Stimulated activated CD4-positive, alpha-beta T cell treated with anti-CD3 and anti-CD28 coated beads, Interleukin-1b, Interleukin-23, amount 100 ng/mL, for 4 hours (primary cell): ENCODE measurements at regions not wholly inside any gene's neighbourhood (a gene's known extent, or its start where the extent isn't known, plus 50 kb on each side); places are given as distances from the start of the nearest gene placed in this dataset.
"Not testable (repeated sequence)": the region's sequence is repeated elsewhere in the genome, so short reads cannot be mapped to it uniquely, and the experiment has no call there.

ENCODE experiments used
- DNase-seq, 2 donors: peaks; one replicate each; pipeline ENCODE4 v3.0.0-alpha.2; 2020; ENCODE audit warnings: low read depth in 2 of 2

- no peak for DNase-seq
Observed at GRCh38 chr2:8225798-8226197, 456.1 kb upstream of the ID2 start.

GRCh38 chr2:8229546-8229986 lies 452.3 kb upstream of the ID2 start:
- DNase-seq, result peak in 1 of 2 donors; percentile 22

DNA sequence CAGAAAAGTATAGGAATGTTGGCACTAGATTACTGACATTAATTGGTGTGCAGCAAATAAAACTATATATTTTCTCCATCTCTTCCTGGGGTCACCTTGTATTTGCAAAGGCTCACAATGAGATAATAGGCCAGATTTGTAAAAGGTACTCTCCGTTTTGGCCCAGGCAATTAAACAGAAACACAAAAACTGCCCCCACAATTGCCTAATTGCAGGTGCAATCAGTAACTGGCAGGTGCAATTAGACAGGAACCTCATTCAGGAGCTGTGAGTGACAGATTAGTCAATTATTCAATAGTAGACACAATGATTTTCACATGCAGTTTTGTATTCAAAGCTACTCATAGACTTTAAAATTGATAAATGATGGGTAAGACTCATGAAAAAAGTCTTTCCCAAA lies 451.4 kb upstream of the ID2 start:
- DNase-seq, result no peak

DNA sequence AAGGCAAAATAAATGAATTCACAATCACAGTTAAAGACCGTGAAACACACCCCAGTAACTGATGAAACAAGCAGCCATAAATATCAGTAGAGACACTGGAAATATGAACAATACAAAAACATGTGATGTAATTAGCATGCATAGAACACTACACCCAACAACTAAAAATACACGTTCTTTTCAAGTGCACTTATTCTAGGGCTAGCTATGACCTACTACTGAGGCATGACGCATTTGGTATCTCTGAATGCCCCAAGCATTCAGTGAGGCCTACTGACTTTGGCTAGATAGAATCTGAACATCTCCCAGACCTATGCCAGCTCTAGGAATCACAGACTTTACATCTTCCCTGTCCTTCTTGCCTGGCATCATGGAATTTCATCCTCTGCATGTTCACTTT lies 450.0 kb upstream of the ID2 start:
- no peak for DNase-seq

DNA sequence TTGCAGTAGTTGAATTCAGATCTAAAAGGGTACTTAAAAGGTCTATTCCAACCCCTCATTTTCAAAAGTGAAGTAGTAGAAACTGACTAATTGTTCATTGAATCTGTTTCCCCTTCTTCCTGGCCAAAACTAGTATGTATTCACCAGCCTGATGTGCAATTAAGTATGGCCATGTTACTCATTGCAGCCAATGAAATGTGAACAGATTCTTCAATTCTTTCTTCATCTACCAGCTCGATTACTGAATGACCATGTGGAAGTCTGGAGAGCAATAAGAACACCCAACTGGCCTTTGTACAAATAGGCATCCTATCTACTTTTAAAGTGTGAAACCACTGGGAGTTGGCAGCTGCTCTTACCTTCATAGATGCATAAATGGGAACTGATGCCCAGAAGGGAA lies 449.0 kb upstream of the ID2 start:
- DNase-seq, result no peak

DNA sequence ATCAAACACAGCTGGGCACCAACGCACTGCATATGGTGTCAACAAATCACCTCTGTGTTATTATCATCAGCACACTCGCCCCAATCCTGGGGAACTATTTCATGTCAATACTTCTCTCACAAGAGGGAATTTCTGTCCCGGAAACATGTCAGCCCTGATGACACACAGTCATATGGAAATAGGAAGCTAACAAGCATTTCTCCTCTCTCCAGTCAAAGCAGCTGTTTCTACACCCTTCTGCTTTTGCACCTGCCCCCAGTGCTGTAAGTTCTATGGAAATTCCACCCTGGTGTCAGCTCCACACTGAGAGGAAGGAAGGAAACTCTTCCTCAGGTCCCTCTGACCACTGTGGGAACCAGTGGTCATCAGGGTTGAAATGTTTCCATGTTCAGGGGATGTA lies 447.6 kb upstream of the ID2 start:
- no peak for DNase-seq

DNA sequence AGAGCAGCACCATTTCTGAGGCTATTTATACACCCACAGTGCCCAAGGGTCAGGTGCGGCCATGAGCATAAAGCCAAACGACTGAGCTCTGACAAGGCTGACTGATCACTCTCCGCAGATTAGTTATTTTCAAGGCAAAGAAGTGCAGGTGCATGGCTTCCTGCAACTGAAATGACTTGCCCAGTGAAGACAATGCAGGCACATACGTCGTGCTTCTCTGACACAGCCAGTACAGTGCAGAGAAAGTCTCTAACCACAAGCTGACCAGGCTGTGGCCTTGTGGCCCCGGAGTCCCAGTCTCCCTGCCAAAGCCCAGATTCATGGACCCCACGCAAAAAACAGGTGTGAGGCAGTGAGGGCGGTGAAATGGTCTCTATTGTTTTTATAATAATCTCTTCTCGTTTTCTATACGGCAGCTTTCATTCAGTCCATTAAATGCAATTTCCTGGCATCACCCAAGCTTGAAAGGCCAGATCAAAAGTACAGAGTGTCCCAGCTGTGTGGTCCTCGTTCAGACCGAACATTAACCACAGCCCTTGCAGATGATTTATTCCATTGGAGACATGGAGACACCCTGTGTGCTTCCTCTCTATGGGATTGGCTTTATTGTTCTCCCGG lies 447.0 kb upstream of the ID2 start:
- DNase-seq, result no peak

DNA sequence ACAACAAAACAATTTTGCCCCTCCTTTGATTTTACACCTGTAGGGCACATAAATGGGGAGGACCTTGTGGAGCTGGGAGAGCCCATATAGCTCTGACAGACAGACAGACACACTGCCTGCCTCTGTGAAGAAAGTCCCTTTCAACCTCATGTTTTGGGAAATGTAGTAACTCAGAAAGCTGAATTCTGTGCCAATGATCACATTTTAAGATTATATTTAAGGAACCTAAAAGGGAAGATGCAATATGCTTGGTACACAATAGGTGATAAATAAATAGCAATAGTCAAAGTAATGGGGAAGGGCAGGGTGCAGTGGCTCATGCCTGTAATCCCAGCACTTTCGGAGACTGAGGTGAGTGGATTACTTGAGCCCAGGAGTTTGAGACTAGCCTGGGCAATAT lies 446.4 kb upstream of the ID2 start:
- no peak for DNase-seq

DNA sequence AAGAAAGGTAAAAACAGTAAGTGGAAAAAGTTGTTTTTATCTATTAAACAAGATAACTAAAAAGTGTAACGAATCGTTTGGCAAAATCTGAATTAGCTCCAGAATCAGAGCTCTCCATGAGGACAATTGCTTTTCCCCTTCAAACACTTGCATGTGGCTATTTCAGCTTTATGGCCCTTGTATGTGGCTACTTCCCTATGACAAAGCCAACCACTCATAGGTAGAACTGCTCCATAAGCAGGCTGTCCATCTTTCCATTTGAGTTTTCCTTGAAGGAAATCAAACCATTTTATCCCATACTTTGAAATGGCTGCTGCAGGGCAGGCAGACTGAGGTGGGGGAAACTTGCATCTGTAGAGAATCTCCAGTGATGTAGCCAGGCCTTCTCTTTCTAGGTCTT lies 445.5 kb upstream of the ID2 start:
- DNase-seq, result no peak

GRCh38 chr2:8238521-8239230 lies 443.2 kb upstream of the ID2 start:
- no peak for DNase-seq

DNA sequence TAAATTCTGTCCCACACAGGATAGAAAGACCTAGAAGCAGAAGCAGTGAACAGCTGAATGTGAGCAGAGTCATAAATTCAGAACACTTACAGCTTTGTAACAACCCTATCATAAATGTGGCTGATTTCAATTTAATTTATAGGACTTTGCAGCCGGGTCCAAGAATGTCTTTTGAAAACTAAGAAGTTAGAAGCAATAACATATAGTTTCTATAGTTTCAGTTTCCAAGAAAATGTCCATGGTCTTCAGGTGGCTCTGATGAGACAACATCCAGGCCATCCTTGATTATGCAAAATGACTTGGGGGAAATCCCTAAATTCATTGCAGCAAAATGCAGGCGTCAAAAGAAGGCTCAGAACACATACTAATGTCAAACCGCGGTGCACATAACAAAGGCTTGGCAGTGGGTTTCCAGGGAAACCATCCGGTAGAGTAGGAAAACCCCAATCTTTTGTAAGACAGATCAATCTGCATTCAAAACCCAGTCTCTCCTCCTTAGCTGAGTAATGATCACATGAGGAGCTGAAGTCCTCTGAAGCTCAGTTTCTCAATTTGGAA lies 442.2 kb upstream of the ID2 start:
- DNase-seq, result no peak

- no peak for DNase-seq
Observed at GRCh38 chr2:8241317-8241716, 440.5 kb upstream of the ID2 start.

GRCh38 chr2:8242739-8243138 lies 439.1 kb upstream of the ID2 start:
- DNase-seq, result no peak

DNA sequence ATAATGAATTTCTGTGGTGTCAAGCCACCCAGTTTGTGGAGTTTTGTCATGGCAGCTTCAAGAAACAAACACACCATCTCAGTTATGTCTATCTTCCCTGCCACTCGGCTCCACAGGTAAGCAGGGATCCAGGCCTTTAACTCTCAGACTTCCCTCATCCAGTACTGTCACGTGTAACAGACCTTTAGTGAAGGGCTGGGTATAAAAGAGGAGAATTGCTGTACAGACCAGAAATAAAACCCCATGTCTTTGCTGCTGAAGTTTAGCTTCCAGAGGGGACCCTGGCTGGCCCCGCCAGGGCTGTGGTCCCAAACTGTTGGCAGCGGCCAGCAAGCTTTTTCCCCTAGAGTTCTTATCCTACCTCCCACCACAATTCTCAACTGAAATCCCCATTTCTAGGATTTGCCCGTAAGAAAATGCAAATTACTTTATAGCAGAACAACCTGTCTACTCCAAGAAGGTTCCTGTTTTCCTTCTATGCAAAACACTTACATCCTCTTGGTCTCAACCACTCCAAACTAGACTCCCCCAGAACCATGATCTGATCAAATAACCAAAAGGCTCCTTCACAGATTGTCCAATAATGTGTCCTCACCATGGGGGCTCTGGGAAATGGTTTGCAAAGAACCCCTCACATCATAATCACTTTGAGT lies 438.0 kb upstream of the ID2 start:
- no peak for DNase-seq

DNA sequence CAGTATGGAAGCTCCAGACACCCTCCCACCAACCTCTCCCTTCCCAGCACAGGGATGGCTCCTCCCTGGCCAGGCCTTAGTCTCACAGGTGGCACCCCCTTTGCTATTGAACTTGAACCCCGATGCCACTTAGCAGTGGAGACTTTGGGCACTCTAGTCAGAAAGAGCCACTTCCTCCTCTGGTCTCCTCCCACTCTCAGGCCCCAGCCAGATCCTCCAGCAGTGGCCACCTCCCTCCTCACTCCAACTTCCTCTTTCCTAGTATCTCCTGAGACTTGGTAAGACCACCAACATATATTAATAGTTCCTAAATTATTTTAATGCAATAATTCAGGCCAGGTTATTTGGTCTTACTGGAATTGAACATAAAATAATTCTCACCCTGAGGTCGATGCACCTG lies 437.2 kb upstream of the ID2 start:
- no peak for DNase-seq

DNA sequence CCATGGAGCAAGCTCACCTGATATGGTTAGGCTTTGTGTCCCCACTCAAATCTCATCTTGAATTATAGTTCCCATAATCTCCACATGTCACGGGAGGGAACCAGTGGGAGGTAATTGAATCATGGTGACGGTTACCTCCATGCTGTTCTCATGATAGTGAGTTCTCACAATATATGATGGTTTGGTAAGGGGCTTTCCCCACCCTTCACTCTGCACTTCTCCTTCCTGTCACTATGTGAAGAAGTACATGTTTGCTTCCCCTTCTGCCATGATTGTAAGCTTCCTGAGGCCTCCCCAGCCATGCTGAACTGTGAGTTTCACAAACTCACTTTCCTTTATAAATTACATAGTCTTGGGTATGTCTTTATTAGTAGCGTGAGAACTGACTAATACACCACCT lies 435.7 kb upstream of the ID2 start:
- DNase-seq, result no peak

DNA sequence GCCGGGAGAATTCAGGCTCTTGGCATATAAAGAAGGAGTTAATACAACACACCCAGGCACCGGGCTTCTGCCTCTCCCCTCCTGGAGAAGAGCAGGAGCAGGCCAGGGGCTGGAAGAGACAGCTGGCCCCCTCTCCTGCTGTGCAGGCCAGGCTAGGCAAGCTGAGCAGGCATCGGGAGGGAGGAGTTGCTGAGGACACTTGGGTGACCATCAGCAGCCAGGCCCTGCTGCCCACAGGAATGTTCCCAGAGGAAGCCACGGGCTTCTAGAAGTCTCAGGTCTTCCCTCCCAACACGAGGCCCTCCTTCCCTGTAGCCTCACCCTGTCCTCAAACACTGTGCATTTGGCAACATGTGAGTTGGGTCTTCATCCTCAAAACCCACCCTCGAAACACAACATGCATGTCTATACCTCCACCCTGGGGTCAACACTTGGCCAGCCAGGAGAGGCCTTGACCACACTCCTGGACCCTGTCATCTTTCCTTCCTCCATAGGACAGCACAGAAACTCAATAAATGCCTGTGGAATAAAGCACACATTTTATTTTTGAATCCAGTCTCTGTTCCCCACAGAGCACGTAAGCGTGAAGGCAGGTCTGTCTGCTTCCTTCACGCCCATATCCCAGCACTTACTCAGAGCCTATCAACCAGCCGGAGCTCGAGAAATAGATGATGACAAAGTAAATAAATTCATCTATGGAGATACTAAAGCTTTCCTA lies 433.8 kb upstream of the ID2 start:
- DNase-seq, result no peak

GRCh38 chr2:8248623-8248957 lies 433.3 kb upstream of the ID2 start:
- DNase-seq, result no peak

- no peak for DNase-seq
Observed at GRCh38 chr2:8249141-8249540, 432.7 kb upstream of the ID2 start.

GRCh38 chr2:8249769-8250168 lies 432.1 kb upstream of the ID2 start:
- no peak for DNase-seq

DNA sequence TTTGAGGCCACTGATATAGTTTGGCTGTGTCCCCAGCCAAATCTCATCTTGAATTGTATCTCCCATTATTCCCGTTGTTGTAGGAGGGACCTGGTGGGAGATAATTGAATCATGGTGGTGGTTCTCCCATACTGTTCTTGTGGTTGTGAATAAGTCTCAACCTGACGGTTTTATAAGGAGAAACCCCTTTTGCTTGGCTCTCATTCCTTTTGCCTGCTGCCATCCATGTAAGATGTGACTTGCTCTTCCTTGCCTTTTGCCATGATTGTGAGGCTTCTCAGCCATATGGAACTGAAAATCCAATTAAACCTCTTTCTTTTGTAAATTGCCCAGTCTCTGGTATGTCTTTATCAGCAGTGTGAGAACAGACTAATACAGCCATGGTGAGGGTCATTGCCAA lies 431.6 kb upstream of the ID2 start:
- not testable (repeated sequence) for DNase-seq

DNA sequence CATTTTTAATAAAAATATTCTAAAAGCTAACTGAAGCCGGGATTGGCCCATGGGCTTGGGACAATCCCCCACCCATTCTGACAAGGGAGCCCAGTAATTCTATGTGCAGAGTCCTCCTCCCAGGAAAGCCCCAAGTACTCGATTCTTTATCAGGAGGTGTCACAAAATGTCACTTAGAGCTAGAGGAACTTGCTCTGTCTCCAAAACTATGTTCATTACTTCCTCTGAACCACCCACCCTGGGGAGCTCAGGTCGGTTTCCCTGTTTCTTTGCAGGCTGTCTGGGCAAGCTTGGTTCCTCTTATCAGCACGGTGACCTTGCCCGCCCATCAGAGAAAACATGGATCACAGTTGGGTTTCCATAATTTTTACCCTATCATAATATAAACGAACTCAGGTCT lies 430.6 kb upstream of the ID2 start:
- no peak for DNase-seq

DNA sequence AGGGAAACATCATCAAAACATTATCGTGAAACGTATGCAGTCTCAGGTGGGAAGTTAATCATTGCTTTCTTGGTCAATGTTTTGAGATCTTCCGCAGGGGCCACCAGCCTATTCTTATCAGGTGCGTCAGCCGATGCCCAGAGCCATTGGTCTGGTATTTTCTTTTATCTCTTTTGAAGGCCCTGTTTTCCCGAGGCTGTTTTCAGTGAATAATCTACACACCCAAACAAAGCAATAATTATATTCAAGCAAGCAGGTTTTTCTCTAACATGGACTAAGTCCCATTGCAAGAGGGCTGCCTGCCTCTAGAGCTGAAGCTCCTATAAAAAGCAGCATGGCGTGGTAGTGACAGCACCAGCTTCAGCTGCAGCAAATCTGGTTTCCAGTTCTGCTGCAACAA lies 430.0 kb upstream of the ID2 start:
- no peak for DNase-seq
